CD4-positive, alpha-beta T cell treated with Interleukin-17A for 1 hour (primary cell): ENCODE measurements at regions not wholly inside any gene's neighbourhood (a gene's known extent, or its start where the extent isn't known, plus 50 kb on each side); places are given as distances from the start of the nearest gene placed in this dataset.

Experiments
- DNase-seq: peaks from one replicate; pipeline ENCODE4 v3.0.0-alpha.2; 2020

- peak; percentile 52 for DNase-seq
Observed at GRCh38 chr17:77435272-77436057, 294.7 kb downstream of the SEC14L1 start.

- no peak for DNase-seq
Observed at GRCh38 chr17:77436058-77436442, 295.3 kb downstream of the SEC14L1 start.

GRCh38 chr17:77436481-77436880 is 295.7 kb downstream of the SEC14L1 start:
- no peak for DNase-seq

GRCh38 chr17:77437017-77437416 is 296.2 kb downstream of the SEC14L1 start:
- no peak for DNase-seq

- DNase-seq = no peak
Observed at GRCh38 chr17:77437747-77438146, 297.0 kb downstream of the SEC14L1 start.

GRCh38 chr17:77438241-77439188 is 297.7 kb downstream of the SEC14L1 start:
- no peak for DNase-seq

GRCh38 chr17:77439189-77440018 is 298.6 kb downstream of the SEC14L1 start:
- DNase-seq = no peak

- DNase-seq = no peak
Observed at GRCh38 chr17:77440560-77440981, 299.8 kb downstream of the SEC14L1 start.

- peak; percentile 87 for DNase-seq
Observed at GRCh38 chr17:77441130-77441920, 300.6 kb downstream of the SEC14L1 start.

GRCh38 chr17:77441940-77442339 is 301.2 kb downstream of the SEC14L1 start:
- no peak for DNase-seq

- DNase-seq = no peak
Observed at GRCh38 chr17:77442976-77443747, 302.4 kb downstream of the SEC14L1 start.

GRCh38 chr17:77443748-77444260 is 303.0 kb downstream of the SEC14L1 start:
- no peak for DNase-seq

- DNase-seq = no peak
Observed at GRCh38 chr17:77444628-77444983, 303.8 kb downstream of the SEC14L1 start.

- peak; percentile 88 for DNase-seq
Observed at GRCh38 chr17:77444984-77445759, 304.4 kb downstream of the SEC14L1 start.

GRCh38 chr17:77445760-77446532 is 305.2 kb downstream of the SEC14L1 start:
- DNase-seq = peak; percentile 64

- DNase-seq = no peak
Observed at GRCh38 chr17:77446940-77447634, 306.3 kb downstream of the SEC14L1 start.

GRCh38 chr17:77449373-77449907 is 308.7 kb downstream of the SEC14L1 start:
- DNase-seq = no peak
